IMR-90 (cell line): ENCODE measurements at regions not wholly inside any gene's neighbourhood (a gene's known extent, or its start where the extent isn't known, plus 50 kb on each side); places are given as distances from the start of the nearest gene placed in this dataset.

Experiments used
- ATAC-seq: fragments of 200-7000 bp; cut with Tn5 transposase; 2 replicates; pipeline ENCODE4 v1.9.1; 2020; ENCODE audit warnings: low read depth, mild to moderate bottlenecking, moderate library complexity
- BruUV-seq: library from RNA; stranded (reverse); fragments of 400-500 nt; replicated peaks from 2 replicates; lab custom pipeline; 2021; lab: Mats Ljungman, UMichigan
- CTCF ChIA-PET: fragments of 300-600 bp; formaldehyde crosslinking; extraction: SDS; loops from one replicate; lab custom pipeline; 2021; ENCODE audit warnings: antibody characterized with exemption; lab: Yijun Ruan, JAX
- POLR2A ChIA-PET: fragments of 300-600 bp; sonication (Branson Sonifier 250); formaldehyde crosslinking; loops from one replicate; lab custom pipeline; 2022; ENCODE audit warnings: antibody characterized with exemption; ENCODE audit not compliant: unreplicated experiment; lab: Charles Lee
- DNase-seq: peaks from one replicate; pipeline ENCODE4 v3.0.0; 2013
- H2AFZ ChIP-seq: replicated peaks from 2 replicates; pipeline ENCODE3; 2013; ENCODE audit warnings: low read length, mild to moderate bottlenecking; ENCODE audit not compliant: poor library complexity
- H2AK5ac ChIP-seq: 2 replicates; pipeline ENCODE4 v1.6.1; 2013; ENCODE audit warnings: low read depth, low read length, inconsistent platforms
- H2AK9ac ChIP-seq: replicated peaks from 2 replicates; pipeline ENCODE3; 2013; ENCODE audit warnings: mild to moderate bottlenecking, low read depth, low read length, moderate library complexity; ENCODE audit not compliant: poor library complexity
- H2BK120ac ChIP-seq: 2 replicates; pipeline ENCODE4 v1.6.1; 2013; ENCODE audit warnings: low read depth, low read length, inconsistent platforms
- H2BK15ac ChIP-seq: 3 replicates; pipeline ENCODE4 v1.6.1; 2013; ENCODE audit warnings: low read depth, low read length, inconsistent platforms
- H2BK20ac ChIP-seq: 2 replicates; pipeline ENCODE4 v1.6.1; 2013; ENCODE audit warnings: low read depth, mild to moderate bottlenecking, inconsistent platforms, low read length, moderate library complexity
- H2BK5ac ChIP-seq: 2 replicates; pipeline ENCODE4 v1.6.1; 2013; ENCODE audit warnings: mild to moderate bottlenecking, low read depth, low read length, inconsistent platforms; ENCODE audit not compliant: poor library complexity, severe bottlenecking
- H3K14ac ChIP-seq: replicated peaks from 2 replicates; pipeline ENCODE4 v1.6.1; 2013; ENCODE audit warnings: low read depth, low read length, inconsistent platforms
- H3K18ac ChIP-seq: 2 replicates; pipeline ENCODE4 v1.6.1; 2013; ENCODE audit warnings: low read depth, low read length, control low read depth
- H3K23ac ChIP-seq: 2 replicates; pipeline ENCODE4 v1.6.1; 2013; ENCODE audit warnings: low read depth, low read length, inconsistent platforms
- H3K27ac ChIP-seq: 2 replicates; pipeline ENCODE4 v1.5.1; 2013; ENCODE audit warnings: mild to moderate bottlenecking, control low read depth, low read length; ENCODE audit not compliant: insufficient read depth
- H3K27me3 ChIP-seq: 2 replicates; pipeline ENCODE4 v1.6.1; 2013; ENCODE audit warnings: low read length; ENCODE audit not compliant: control insufficient read depth, insufficient read depth
- H3K36me3 ChIP-seq: 2 replicates; pipeline ENCODE4 v1.6.1; 2013; ENCODE audit warnings: low read length, mixed read lengths; ENCODE audit not compliant: control insufficient read depth, insufficient read depth
- H3K4ac ChIP-seq: 2 replicates; pipeline ENCODE4 v1.6.1; 2013; ENCODE audit warnings: low read depth, low read length, inconsistent platforms
- H3K4me1 ChIP-seq: 2 replicates; pipeline ENCODE4 v1.6.1; 2013; ENCODE audit warnings: low read length, mixed read lengths; ENCODE audit not compliant: control insufficient read depth, insufficient read depth
- H3K4me2 ChIP-seq: 2 replicates; pipeline ENCODE4 v1.6.1; 2013; ENCODE audit warnings: low read depth, mild to moderate bottlenecking, control low read depth, low read length, moderate library complexity
- H3K4me3 ChIP-seq: 2 replicates; pipeline ENCODE4 v1.5.1; 2013; ENCODE audit warnings: low read depth, mild to moderate bottlenecking, control low read depth, low read length, moderate library complexity; ENCODE audit not compliant: insufficient read depth
- H3K56ac ChIP-seq: 2 replicates; pipeline ENCODE4 v1.6.1; 2013; ENCODE audit warnings: low read length, inconsistent platforms; ENCODE audit not compliant: insufficient read depth; ENCODE audit errors: extremely low read depth
- H3K79me1 ChIP-seq, 2 experiments: 2 replicates each; pipeline ENCODE4 v1.6.1; 2013; ENCODE audit warnings: low read length in 2 of 2, inconsistent platforms in 1 of 2, low read depth in 1 of 2
- H3K9ac ChIP-seq: 2 replicates; pipeline ENCODE4 v1.6.1; 2013; ENCODE audit warnings: low read depth, low read length, control low read depth
- H3K9me1 ChIP-seq: 2 replicates; pipeline ENCODE4 v1.6.1; 2013; ENCODE audit warnings: low read length, inconsistent platforms; ENCODE audit not compliant: insufficient read depth
- H3K9me3 ChIP-seq: 2 replicates; pipeline ENCODE4 v1.6.1; 2013; ENCODE audit warnings: low read length; ENCODE audit not compliant: control insufficient read depth, insufficient read depth
- H4K20me1 ChIP-seq: 2 replicates; pipeline ENCODE4 v1.6.1; 2013; ENCODE audit warnings: low read length, inconsistent platforms; ENCODE audit not compliant: insufficient read depth
- H4K5ac ChIP-seq: 2 replicates; pipeline ENCODE4 v1.6.1; 2013; ENCODE audit warnings: mild to moderate bottlenecking, low read depth, low read length, control low read depth
- H4K8ac ChIP-seq, 2 experiments: 2 replicates each; pipeline ENCODE4 v1.6.1; 2013; ENCODE audit warnings: low read depth in 2 of 2, low read length in 2 of 2, control low read depth in 1 of 2, inconsistent platforms in 1 of 2
- H4K91ac ChIP-seq: 2 replicates; pipeline ENCODE4 v1.6.1; 2013; ENCODE audit warnings: low read depth, low read length, inconsistent platforms; ENCODE audit not compliant: insufficient read depth
- CHD1 ChIP-seq: IDR thresholded peaks from 2 replicates; pipeline ENCODE4 v1.6.1; 2012; ENCODE audit warnings: low read depth, low read length, improper control_type of control experiment
- WGBS, 2 experiments: methylation state at CpG; one replicate each; pipeline versions ENCODE4 v1.1.5 to v1.1.7; 2013; ENCODE audit warnings: missing lambda C conversion rate in 2 of 2; ENCODE audit not compliant: insufficient read length in 1 of 2; ENCODE audit errors: extremely low coverage in 2 of 2; 5-methylcytosine and 5-hydroxymethylcytosine counted together
- dilution Hi-C: fragments of 300-500 bp; cut with HindIII; formaldehyde crosslinking; loops from one replicate; pipeline ENCODE4 v1.14.3; 2018; ENCODE audit warnings: low sequenced_read_pairs; ENCODE audit not compliant: unreplicated experiment
- in situ Hi-C: fragments of 300-500 bp; cut with MboI; formaldehyde crosslinking; loops from 3 replicates; pipeline ENCODE4 v1.14.3; 2019; ENCODE audit warnings: low sequenced_read_pairs, inconsistent platforms, mixed read lengths
- intact Hi-C: fragments of 100-400 bp; cut with micrococcal nuclease; formaldehyde crosslinking; loops from 2 replicates; pipeline ENCODE4 v1.10.0; 2022

DNA sequence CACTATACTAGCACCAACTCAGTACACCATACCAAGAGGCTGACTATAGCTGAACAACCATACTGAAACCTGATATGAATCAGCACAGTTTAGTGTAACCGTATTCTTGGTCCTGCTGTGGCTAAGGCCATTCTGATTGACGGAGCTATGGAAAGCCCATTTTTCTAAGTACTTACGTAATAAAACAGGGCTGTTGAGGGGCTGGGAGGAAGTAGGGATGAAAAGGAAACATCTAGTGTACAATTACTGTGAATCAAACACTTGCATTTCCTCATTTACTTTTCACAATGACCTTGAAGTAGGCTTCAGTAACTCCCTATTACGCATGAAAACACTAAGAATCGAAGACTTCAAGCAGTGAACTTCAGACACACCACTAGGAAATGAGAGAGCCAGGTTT is 198.2 kb downstream of the BTG1 start:
- no peak overlapping the region for H3K4ac ChIP-seq
- no peak overlapping the region for H3K14ac ChIP-seq
- no TSS peak for BruUV-seq
- H4K5ac ChIP-seq = no peak overlapping the region
- H3K27ac ChIP-seq = no peak overlapping the region
- intact Hi-C loops (no loop called here), dilution Hi-C loops (no loop called here), in situ Hi-C loops (no loop called here)
- no peak overlapping the region for H2BK15ac ChIP-seq
- H4K8ac ChIP-seq = no peak overlapping the region
- H3K27me3 ChIP-seq = no peaks in the 10 kb centered on the region
- no peak overlapping the region for H2AK9ac ChIP-seq
- no peak overlapping the region for H2AK5ac ChIP-seq
- H2AFZ ChIP-seq = no peak overlapping the region
- no peak overlapping the region for H3K23ac ChIP-seq
- no peak overlapping the region for H3K56ac ChIP-seq
- no peak overlapping the region for H3K18ac ChIP-seq
- no peak overlapping the region for H3K4me3 ChIP-seq
- H2BK20ac ChIP-seq = no peak overlapping the region
- CTCF ChIA-PET = no interaction called here
- H3K9me3 ChIP-seq = no peaks in the 10 kb centered on the region
- no peak for DNase-seq
- H4K91ac ChIP-seq = no peak overlapping the region
- H4K20me1 ChIP-seq = no peaks in the 10 kb centered on the region
- no peaks in the 10 kb centered on the region for H3K9me1 ChIP-seq
- no peaks in the 10 kb centered on the region for H3K79me1 ChIP-seq
- TF ChIP-seq CHD1 = no peak
- no peak for ATAC-seq
- POLR2A ChIA-PET = no interaction called here
- H3K4me1 ChIP-seq = no peaks in the 10 kb centered on the region
- no peak overlapping the region for H2BK120ac ChIP-seq
- H2BK5ac ChIP-seq = no peak overlapping the region
- no peak overlapping the region for H3K4me2 ChIP-seq
- no peak overlapping the region for H3K9ac ChIP-seq
- no peaks in the 10 kb centered on the region for H3K36me3 ChIP-seq
- WGBS, 2 experiments = 93% methylated on average over 3 of the region's 5 CpGs; no CpG with 5 or more reads in 1 of the 2 experiments
